HUES48 (cell line): ENCODE measurements at regions not wholly inside any gene's neighbourhood (a gene's known extent, or its start where the extent isn't known, plus 50 kb on each side); places are given as distances from the start of the nearest gene placed in this dataset.

Experiments used
- H3K27ac ChIP-seq: one replicate; pipeline ENCODE4 v1.7.0; 2013; ENCODE audit warnings: low read depth, low read length, inconsistent platforms
- H3K27me3 ChIP-seq: 2 replicates; pipeline ENCODE4 v1.6.1; 2013; ENCODE audit warnings: mild to moderate bottlenecking, low read length; ENCODE audit not compliant: control insufficient read depth, insufficient read depth
- H3K36me3 ChIP-seq: 2 replicates; pipeline ENCODE4 v1.6.1; 2013; ENCODE audit warnings: low read length; ENCODE audit not compliant: control insufficient read depth, insufficient read depth
- H3K4me1 ChIP-seq: 2 replicates; pipeline ENCODE4 v1.6.1; 2013; ENCODE audit warnings: mild to moderate bottlenecking, low read length; ENCODE audit not compliant: control insufficient read depth, insufficient read depth
- H3K4me3 ChIP-seq: 2 replicates; pipeline ENCODE4 v1.5.1; 2013; ENCODE audit warnings: mild to moderate bottlenecking, low read depth, low read length
- H3K9ac ChIP-seq: 2 replicates; pipeline ENCODE4 v1.6.1; 2013; ENCODE audit warnings: mild to moderate bottlenecking, low read depth, low read length, moderate library complexity
- H3K9me3 ChIP-seq: 2 replicates; pipeline ENCODE4 v1.6.1; 2013; ENCODE audit warnings: low read length; ENCODE audit not compliant: control insufficient read depth, insufficient read depth

GRCh38 chr16:80280557-80280956, 260.2 kb upstream of the DYNLRB2 start:
- H3K9me3 ChIP-seq: no peaks in the 10 kb centered on the region
- H3K4me1 ChIP-seq: no peaks in the 10 kb centered on the region
- no peaks in the 10 kb centered on the region for H3K27me3 ChIP-seq
- H3K27ac ChIP-seq: no peak overlapping the region
- no peak overlapping the region for H3K9ac ChIP-seq
- no peak overlapping the region for H3K4me3 ChIP-seq
- H3K36me3 ChIP-seq: no peaks in the 10 kb centered on the region

GRCh38 chr16:80279656-80280055, 261.1 kb upstream of the DYNLRB2 start:
- H3K36me3 ChIP-seq: no peaks in the 10 kb centered on the region
- H3K9ac ChIP-seq: no peak overlapping the region
- H3K4me3 ChIP-seq: no peak overlapping the region
- no peak overlapping the region for H3K27ac ChIP-seq
- no peaks in the 10 kb centered on the region for H3K4me1 ChIP-seq
- no peaks in the 10 kb centered on the region for H3K27me3 ChIP-seq
- no peaks in the 10 kb centered on the region for H3K9me3 ChIP-seq

GRCh38 chr16:80277182-80277581, 263.6 kb upstream of the DYNLRB2 start:
- H3K36me3 ChIP-seq: no peaks in the 10 kb centered on the region
- no peak overlapping the region for H3K9ac ChIP-seq
- no peak overlapping the region for H3K27ac ChIP-seq
- H3K4me1 ChIP-seq: no peaks in the 10 kb centered on the region
- no peaks in the 10 kb centered on the region for H3K9me3 ChIP-seq
- H3K4me3 ChIP-seq: no peak overlapping the region
- no peaks in the 10 kb centered on the region for H3K27me3 ChIP-seq

- no peak overlapping the region for H3K27ac ChIP-seq
- H3K4me1 ChIP-seq: no peaks in the 10 kb centered on the region
- H3K27me3 ChIP-seq: no peaks in the 10 kb centered on the region
- no peaks in the 10 kb centered on the region for H3K36me3 ChIP-seq
- no peak overlapping the region for H3K9ac ChIP-seq
- H3K4me3 ChIP-seq: no peak overlapping the region
- H3K9me3 ChIP-seq: no peaks in the 10 kb centered on the region
Observed at GRCh38 chr16:80274576-80275191, 266.1 kb upstream of the DYNLRB2 start.

DNA sequence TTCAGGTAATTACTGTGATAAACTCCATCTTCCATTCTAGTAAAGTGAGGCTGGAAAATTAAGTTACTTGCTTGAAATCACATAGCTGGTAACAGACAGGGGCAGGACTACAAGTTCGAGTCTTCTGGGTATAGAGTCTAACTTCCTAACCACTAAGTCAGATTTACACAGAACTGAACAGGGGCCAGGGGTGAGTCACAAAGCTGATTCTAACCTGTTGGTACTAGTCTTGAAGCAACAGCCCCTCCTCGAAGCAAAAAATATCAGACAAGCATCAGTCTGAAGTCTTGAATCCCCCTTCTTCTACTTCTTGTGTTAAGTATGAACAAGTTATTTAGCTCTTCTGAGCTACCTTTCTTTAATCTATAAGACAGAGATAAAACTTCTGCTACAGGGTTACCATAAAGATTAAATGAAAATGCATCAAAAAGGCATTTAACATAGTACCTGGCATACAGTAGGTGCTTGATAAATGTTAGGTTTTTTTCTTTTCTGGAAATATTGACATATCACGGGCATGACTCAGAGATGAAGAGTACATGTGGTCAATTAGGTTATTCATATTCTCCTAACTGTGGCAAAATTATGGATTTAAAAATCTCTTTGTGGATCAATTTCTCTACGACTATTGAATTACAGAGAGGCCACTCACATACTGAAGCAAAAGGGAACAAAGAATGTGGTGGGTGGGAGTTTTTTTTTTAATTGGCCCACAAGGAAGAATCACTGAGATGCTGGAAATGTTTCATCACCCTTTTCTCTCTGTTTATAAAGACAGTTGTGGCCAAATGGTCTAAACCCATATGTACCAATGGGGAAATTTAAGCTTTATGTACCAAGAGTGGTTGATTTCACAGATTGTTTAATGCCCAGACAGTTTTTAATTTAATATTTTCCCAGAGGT, 266.9 kb upstream of the DYNLRB2 start:
- Histone ChIP-seq H3K9me3 (no peaks in the 10 kb centered on the region), H3K27ac (no peak overlapping the region), H3K27me3 (no peaks in the 10 kb centered on the region), H3K4me1 (no peaks in the 10 kb centered on the region), H3K9ac (no peak overlapping the region), H3K36me3 (no peaks in the 10 kb centered on the region), H3K4me3 (no peak overlapping the region)

- H3K27ac ChIP-seq: no peak overlapping the region
- H3K27me3 ChIP-seq: no peaks in the 10 kb centered on the region
- H3K9ac ChIP-seq: no peak overlapping the region
- no peak overlapping the region for H3K4me3 ChIP-seq
- no peaks in the 10 kb centered on the region for H3K9me3 ChIP-seq
- no peaks in the 10 kb centered on the region for H3K36me3 ChIP-seq
- H3K4me1 ChIP-seq: no peaks in the 10 kb centered on the region
Observed at GRCh38 chr16:80265624-80266306, 275.0 kb upstream of the DYNLRB2 start.

- Histone ChIP-seq H3K36me3 (no peaks in the 10 kb centered on the region), H3K27me3 (no peaks in the 10 kb centered on the region), H3K9ac (no peak overlapping the region), H3K4me1 (no peaks in the 10 kb centered on the region), H3K4me3 (no peak overlapping the region), H3K27ac (no peak overlapping the region), H3K9me3 (no peaks in the 10 kb centered on the region)
Observed at GRCh38 chr16:80263848-80264694, 276.7 kb upstream of the DYNLRB2 start.

DNA sequence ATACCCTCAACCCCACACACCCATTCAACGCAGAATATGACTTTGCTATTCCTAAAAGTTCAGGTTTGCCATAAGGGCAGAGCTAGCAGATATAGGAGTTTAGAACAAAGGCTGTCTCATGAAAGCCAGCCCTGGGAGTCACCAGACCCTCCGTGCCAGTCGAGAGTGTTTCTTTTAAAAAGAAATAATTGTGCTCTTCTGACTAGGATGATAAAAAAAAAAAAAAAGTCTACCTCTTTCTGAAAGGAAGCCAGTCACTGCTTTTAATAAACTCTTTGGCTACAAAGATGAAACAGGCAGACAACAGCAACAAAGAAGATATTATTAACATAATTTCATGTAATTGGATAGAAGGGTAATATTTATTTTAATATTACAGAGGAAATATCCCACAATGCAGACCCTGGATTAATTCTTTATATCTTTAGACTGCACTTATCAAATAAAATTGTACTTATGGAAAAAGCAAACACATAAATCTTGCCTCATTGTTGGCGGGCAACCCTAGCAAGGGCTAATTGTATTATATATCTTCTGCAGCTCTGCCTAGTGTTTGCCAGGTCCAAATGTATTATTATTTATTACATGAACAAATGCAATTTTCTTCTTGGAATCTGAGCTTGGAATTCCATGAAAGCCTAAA, 277.5 kb upstream of the DYNLRB2 start:
- Histone ChIP-seq H3K27ac (no peak overlapping the region), H3K4me1 (no peaks in the 10 kb centered on the region), H3K36me3 (no peaks in the 10 kb centered on the region), H3K9me3 (no peaks in the 10 kb centered on the region), H3K9ac (no peak overlapping the region), H3K4me3 (no peak overlapping the region), H3K27me3 (no peaks in the 10 kb centered on the region)

DNA sequence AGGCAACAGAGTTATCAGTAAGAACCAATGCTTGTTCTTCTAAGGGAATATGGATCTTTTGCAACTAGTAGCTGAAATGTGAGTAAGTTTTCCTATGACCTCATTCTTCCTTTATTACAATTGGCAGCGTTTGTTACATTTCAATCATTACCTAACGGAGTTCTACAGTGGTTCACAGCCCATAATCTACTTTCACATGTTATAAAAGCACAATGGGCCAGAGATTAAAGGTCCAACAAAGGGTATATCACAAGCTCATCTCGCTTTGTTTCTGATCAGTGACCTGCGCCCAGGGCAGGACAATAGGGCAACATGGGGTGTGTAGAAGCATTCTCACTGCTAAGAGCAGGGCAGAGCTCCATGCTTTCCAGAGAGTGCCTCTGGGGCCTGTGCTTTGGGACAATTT, 279.9 kb upstream of the DYNLRB2 start:
- Histone ChIP-seq H3K27ac (no peak overlapping the region), H3K4me1 (no peaks in the 10 kb centered on the region), H3K36me3 (no peaks in the 10 kb centered on the region), H3K9ac (no peak overlapping the region), H3K4me3 (no peak overlapping the region), H3K27me3 (no peaks in the 10 kb centered on the region), H3K9me3 (no peaks in the 10 kb centered on the region)

DNA sequence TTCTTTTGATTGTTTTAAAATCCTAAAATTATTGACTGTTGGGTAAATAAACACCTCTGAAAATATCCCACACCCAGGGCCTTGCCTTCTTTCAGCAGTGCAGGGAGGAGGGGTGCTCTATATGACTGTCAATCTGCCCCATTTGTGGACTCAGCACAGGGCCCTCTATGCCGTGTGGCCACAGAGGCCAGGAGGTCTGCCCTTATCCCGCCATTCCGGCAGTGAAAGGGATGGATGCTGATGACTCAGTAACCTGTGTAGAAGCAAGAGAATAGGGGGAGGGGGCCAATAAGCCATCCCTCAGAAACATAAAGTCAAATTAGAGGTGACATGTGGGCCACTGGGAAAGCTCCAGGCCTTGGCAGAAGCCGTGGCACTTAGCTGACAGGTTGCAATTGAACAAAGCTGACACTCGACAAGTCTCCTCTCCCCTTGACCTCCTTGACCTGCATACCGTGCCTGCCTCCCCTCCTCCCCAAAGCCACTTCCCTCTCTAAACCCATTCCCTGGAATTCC, 281.4 kb upstream of the DYNLRB2 start:
- Histone ChIP-seq H3K27me3 (no peaks in the 10 kb centered on the region), H3K4me1 (no peaks in the 10 kb centered on the region), H3K4me3 (no peak overlapping the region), H3K36me3 (no peaks in the 10 kb centered on the region), H3K9ac (no peak overlapping the region), H3K9me3 (no peaks in the 10 kb centered on the region), H3K27ac (no peak overlapping the region)
